Transverse colon (tissue), 3 donors: ENCODE measurements at regions not wholly inside any gene's neighbourhood (a gene's known extent, or its start where the extent isn't known, plus 50 kb on each side); places are given as distances from the start of the nearest gene placed in this dataset.

Experiments used
- POLR2A ChIP-seq: fragments of 450-650 bp; IDR thresholded peaks from one replicate; pipeline ENCODE4 v1.6.1; 2016; ENCODE audit warnings: antibody characterized with exemption, mild to moderate bottlenecking, moderate library complexity
- TF ChIP-seq, protein P1 (sequence below), 5 experiments: fragments of 200-600 bp in 3 of 5; fragments of 450-650 bp in 2 of 5; sonication (generic) in 3 of 5; IDR thresholded peaks; 1 replicate in 2 of 5; 2 replicates in 3 of 5; pipeline ENCODE4 v1.5.1; 2016 to 2017; ENCODE audit warnings: antibody characterized with exemption in 5 of 5, inconsistent platforms in 3 of 5, mild to moderate bottlenecking in 2 of 5, moderate library complexity in 1 of 5

DNA sequence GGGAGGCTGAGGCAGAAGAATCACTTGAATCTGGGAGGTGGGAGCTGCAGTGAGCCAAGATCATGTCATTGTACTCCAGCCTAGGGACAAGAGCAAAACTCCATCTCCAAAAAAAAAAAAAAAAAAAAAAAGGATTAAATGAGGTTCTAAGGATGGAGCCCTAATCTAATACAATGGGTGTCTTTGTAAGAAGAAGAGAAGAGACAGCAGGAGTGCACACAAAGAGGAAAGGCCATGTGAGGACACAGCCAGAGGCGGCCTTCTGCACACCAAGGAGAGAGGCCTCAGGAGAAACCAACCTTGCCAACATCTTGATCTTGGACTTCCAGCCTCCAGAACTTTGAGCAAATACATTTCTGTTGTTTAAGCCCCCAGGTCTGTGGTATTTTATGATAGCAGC is 66.6 kb upstream of the CECR2 start:
- TF ChIP-seq, protein P1, sequence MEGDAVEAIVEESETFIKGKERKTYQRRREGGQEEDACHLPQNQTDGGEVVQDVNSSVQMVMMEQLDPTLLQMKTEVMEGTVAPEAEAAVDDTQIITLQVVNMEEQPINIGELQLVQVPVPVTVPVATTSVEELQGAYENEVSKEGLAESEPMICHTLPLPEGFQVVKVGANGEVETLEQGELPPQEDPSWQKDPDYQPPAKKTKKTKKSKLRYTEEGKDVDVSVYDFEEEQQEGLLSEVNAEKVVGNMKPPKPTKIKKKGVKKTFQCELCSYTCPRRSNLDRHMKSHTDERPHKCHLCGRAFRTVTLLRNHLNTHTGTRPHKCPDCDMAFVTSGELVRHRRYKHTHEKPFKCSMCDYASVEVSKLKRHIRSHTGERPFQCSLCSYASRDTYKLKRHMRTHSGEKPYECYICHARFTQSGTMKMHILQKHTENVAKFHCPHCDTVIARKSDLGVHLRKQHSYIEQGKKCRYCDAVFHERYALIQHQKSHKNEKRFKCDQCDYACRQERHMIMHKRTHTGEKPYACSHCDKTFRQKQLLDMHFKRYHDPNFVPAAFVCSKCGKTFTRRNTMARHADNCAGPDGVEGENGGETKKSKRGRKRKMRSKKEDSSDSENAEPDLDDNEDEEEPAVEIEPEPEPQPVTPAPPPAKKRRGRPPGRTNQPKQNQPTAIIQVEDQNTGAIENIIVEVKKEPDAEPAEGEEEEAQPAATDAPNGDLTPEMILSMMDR (IDR thresholded peaks at IDR 0.05): no peak
- TF ChIP-seq POLR2A: no peak
